GM18868 (cell line): ENCODE measurements at regions not wholly inside any gene's neighbourhood (a gene's known extent, or its start where the extent isn't known, plus 50 kb on each side); places are given as distances from the start of the nearest gene placed in this dataset.
"Not testable (repeated sequence)": the region's sequence is repeated elsewhere in the genome, so short reads cannot be mapped to it uniquely, and the experiment has no call there.

Experiments
- ATAC-seq: cut with Tn5 transposase; IDR thresholded peaks from one replicate; pipeline ENCODE4 v1.9.1; 2021; ENCODE audit warnings: mild to moderate bottlenecking, moderate library complexity; ENCODE audit not compliant: unreplicated experiment

DNA sequence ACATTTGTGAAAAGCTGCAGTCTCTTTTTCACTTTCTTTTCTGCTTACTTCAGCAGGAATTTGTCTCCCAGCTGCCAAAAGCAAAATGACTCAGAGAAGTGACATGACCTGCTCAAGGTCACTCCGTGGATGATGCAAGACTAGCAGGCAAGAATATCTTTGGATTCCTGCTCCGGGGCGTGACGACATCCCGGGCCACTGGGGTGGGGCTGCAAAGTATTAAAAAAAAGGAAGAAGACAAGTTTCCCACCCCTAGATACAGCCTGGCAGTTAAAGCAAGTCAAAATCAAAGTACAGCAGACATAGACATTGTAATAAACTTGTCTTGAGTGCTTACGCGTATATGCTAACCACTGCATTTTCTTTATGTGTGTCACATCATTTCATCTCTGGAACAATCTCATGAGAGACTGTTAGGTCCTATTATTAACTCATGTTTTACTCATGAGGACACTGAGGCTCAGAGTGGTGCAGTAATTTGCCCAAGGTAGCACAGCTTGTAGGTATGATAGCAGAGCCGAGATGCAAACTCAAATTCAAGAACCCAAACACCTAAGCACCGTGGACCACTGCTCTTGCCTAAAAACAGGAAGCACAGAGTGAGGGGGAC lies 485.2 kb upstream of the PROK2 start:
- no peak for ATAC-seq

GRCh38 chr3:72269475-72269874 lies 484.5 kb upstream of the PROK2 start:
- no peak for ATAC-seq

GRCh38 chr3:72266921-72267524 lies 482.1 kb upstream of the PROK2 start:
- not testable (repeated sequence) for ATAC-seq

DNA sequence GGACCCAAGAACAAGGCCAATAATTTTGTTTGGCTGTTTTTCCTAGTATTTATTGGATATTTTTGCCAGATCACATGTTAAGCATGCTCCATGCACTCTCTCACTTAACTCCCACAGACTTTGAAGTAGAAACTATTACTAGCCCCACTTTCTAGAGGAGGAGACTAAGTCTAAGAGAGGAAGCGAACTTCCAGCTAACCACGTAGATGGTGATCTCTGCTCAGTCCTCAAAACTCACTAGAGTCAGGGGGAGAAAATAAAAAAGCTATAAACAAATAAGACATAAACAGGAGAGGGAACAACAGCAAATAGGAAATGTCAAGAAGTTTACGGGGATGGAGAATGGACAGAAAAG lies 481.0 kb upstream of the PROK2 start:
- ATAC-seq, result peak; percentile 42

- ATAC-seq, result peak; percentile 65
Measured at GRCh38 chr3:72265256-72266015, 480.5 kb upstream of the PROK2 start.

DNA sequence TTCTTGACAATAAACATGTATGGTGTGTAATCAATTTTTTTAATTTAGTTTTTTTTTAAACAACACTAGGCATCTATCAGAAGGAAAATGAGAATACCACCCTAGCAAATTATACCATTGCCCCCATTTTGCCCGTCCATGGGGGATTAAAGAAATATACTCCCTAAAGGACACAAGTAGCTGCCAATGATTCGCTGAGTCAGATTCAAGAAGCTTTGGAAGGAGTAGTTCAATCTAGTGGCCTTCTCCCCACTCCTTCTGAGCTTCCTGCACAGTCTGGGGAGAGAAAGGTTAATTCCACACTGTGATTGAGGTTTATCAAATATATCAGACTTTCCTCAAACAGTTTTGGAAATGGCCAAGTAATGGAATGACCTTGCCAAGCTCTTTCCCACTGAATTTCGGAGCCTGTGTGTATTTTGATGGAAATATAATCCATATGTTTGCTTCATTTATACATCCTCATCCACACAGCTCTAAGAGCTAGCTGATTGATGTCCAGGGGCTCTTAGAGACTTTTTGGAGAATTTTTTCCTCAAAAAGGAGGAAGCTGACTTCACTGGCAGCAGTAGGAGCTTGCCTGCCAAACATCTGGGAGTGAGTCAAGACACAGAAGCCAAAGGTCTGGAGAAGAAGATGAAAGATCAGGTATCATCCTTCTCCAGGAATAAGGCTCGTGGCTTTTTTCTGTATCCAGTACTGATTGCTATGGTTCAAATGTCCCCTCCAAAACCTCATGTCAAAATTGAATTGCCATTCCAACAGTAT lies 478.5 kb upstream of the PROK2 start:
- no peak for ATAC-seq

DNA sequence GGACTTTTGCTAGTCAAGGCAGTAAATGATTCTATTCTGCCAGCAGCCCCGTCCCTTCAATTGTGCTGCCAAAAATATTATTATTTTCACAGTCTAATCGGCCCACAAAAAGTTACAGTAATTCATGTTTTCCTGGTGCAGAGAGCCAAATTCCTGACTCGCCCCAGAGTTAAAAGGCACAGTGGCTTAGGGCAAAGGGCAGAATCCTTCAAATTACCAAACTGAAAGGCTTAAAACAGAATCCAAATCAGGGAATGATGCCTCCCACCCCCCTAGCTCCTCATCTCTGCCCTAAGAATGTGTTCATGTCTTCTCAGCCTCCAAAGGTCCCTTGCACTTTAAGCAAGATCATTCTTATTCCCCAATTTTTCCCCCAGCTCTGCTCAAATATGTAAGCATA lies 477.8 kb upstream of the PROK2 start:
- ATAC-seq, result no peak

DNA sequence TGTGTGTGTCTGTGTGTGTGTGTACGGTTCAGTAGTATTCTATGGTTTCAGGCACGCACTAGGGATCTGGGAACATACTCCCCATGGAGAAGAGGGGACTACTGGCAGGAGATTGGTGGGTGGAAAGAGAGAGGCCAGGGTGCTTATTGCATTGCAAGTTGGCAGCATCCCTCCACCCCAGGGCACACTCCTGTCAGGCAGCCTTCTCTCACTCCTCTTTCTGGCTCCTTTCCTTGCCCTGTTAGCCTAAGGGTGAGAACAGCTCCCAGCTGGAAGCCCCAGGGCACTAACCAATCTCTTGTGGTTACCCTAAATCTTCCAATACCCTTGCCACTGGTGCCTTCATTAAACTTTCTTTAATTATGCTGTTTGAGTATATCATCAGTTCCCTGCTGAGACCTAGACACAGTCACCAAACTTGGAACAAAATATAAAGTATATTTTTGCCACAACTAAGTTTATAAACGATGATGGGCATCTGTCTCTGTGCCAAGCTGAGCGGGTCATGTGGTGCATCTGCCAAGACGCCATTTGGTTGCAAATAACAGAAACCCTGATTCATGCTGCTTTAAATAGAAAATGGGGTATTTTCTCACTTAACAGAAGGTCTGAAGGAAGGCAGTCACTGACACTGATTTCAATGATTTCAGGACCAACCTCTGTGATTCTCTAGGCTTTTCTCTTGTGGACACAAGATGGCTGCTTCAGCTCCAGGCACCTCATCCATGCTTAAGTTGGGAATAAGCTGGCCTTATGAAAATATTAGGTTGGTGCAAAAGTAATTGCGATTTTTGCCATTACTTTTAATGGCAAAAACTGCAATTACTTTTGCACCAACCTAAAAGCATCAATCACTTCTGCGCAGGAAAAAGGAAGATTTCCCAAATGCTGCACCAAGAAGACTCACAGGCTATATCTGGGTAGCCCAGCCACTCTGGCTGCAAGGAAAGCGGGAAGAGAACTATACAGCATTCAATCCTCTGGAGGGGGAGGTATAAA lies 476.9 kb upstream of the PROK2 start:
- no peak for ATAC-seq

GRCh38 chr3:72260588-72260910 lies 475.6 kb upstream of the PROK2 start:
- no peak for ATAC-seq

- ATAC-seq, result no peak
Measured at GRCh38 chr3:72259755-72260587, 475.0 kb upstream of the PROK2 start.

- no peak for ATAC-seq
Measured at GRCh38 chr3:72258361-72259141, 473.6 kb upstream of the PROK2 start.

DNA sequence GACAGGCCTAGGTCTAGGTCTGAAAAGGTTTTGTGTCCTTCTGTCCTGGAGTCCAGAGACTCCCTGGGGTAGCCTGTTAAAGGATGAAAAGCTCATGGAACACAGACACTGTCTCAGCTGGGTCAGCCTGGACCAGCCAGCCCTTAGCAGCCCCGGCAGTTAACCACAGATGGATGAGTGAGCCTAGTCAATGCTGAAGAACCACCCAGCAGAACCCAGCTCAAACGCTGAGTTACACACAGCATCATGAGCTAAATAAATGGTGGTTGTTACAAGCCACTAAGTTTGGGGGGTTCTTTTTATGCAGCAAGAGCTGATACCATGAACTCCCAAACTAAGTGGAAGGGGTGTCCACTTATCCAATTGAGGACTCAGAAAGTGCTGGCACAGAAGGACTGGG lies 472.8 kb upstream of the PROK2 start:
- no peak for ATAC-seq

DNA sequence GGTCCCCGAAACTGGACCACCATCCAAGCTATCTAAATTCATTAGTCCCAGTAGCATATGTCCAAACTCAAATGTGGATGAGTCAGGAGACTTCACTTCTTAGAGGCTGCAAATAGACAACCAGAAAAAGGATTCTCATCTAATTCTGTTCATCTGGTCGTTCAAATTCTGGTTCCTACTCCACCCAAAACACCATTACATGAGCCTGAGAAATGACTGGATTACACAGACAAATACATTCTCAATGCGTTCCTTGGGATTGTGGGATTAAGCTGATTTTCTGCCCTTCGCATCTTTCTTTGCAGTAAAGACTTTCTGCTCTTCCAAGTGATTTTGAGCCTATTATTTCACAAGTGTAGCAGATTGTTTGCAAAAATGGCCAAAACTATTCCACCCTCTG lies 472.3 kb upstream of the PROK2 start:
- ATAC-seq, result no peak

GRCh38 chr3:72256716-72257115 lies 471.8 kb upstream of the PROK2 start:
- ATAC-seq, result no peak

- ATAC-seq, result peak; percentile 50
Measured at GRCh38 chr3:72255791-72256559, 471.0 kb upstream of the PROK2 start.

- ATAC-seq, result no peak
Measured at GRCh38 chr3:72255191-72255590, 470.2 kb upstream of the PROK2 start.

DNA sequence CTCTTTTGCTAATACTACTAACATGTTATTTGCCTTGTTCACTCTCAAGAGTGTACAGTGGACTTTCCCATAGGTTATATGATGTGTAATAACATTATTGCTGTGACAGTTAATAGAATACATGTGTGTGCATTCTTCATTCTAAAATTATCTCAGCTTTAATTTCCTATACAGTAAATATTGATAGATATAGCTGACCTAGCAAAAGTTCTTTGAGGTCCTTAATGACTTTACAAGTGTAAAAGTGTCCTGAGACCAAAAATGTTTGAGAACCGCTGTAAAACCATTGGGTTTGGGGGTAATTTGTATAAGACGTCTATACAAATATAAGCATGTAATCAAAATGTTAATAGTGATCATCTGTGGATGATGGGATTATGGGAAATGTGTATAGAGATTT lies 469.5 kb upstream of the PROK2 start:
- ATAC-seq, result no peak

GRCh38 chr3:72250725-72251124 lies 465.8 kb upstream of the PROK2 start:
- ATAC-seq, result no peak
